GM18499 (cell line): ENCODE measurements at regions not wholly inside any gene's neighbourhood (a gene's known extent, or its start where the extent isn't known, plus 50 kb on each side); places are given as distances from the start of the nearest gene placed in this dataset.
"Not testable (repeated sequence)": the region's sequence is repeated elsewhere in the genome, so short reads cannot be mapped to it uniquely, and the experiment has no call there.

ENCODE experiments used
- ATAC-seq: cut with Tn5 transposase; IDR thresholded peaks from one replicate; pipeline ENCODE4 v1.9.1; 2021; ENCODE audit warnings: moderate number of reproducible peaks; ENCODE audit not compliant: insufficient read depth, unreplicated experiment

DNA sequence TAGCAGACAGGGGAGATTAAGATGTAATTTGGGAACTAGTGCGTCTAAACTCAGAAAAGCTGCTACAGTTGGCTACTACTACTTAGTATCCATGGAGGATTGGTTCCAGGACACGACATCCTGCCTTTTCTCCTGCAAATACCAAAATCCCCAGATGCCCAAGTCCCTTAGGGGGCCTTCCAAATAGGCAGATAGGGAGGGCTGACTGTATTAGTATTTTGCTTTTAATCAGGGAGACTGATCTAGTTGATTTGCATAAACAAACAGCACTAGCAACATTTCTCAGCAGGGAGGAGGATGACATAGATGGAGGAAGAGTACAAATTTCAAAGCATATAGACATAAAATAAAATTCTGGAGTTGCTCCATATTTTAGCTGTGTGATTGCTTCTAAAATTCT lies 621.6 kb upstream of the GOT2 start:
- ATAC-seq = no peak

DNA sequence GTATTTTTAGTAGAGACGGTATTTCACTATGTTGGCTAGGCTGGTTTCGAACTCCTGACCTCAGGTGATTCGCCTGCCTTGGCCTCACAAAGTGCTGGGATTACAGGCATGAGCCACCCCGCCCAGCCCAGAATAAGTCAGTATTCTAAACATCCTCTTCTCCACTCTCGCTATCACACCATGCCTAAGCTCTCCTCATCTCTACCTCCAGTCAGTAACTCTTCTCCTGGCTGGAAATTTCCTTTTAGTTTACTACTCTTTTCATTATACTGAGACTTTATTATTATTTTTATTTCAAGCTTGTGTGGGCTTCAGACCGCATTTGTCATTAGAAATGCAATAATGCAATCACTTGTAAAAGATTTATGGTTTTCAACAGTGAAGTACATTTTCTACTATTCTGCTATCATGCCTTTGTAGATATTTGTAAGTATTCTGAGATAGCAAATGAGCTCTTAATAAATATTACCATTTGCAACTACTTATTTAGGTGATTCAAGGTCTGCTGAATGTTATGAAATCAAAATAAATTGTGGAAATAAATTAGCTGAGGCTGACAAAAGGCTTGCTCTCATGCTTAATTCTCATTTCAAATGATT lies 617.3 kb upstream of the GOT2 start:
- no peak for ATAC-seq

DNA sequence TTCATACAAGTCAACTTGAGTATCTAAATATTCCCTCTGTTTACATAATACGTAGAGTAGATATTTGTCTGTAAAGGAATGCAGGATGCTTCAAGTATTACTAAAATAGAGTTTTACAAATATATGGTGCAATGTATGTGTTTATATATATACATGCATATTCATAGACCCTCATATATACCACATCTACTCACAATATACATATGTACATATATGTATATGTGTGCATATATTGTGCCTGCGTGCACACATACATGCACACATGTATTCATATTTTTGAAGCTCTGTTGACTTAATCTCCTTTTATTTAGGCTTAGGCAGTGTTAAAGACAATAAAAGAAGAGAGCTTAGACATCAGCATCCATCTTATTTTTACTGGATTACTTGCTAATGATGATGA lies 616.6 kb upstream of the GOT2 start:
- no peak for ATAC-seq

DNA sequence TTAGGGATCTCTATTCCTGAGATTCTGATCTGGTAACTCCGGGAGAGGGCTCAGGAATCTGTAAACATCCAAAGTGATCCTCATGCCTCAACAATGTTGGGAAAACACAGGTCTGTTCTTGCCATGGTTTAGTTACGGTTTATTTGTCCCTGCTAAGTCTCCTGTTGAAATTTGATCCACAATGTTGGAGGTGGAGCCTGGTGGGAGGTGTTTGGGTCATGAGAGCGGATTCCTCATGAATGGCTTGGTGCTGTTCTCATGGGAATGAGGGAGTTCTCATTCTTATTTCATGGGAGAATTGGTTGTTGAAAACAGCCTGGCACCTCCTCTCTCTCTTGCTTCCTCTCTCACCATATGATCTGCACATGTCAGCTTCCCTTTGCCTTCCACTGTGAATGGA lies 608.6 kb upstream of the GOT2 start:
- no peak for ATAC-seq

DNA sequence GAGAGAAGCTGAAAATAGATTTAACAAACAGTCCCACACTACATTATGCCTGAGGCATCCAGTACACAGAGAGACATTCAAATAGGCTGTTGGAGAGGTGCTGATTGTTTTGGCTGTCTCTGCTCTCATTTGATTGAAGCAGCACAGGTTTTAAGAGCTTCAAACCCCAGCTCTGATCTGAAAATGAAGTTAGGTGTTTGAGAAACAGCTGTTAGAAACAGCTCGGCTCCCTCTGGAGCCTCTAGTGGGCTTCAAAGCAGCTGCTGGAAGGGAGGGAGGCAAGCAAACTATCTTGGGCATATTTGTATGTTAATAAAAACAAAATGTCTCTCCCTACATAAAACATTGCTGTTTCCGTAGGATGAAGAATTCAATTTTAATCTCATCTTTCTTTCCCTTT lies 607.3 kb upstream of the GOT2 start:
- ATAC-seq = no peak

DNA sequence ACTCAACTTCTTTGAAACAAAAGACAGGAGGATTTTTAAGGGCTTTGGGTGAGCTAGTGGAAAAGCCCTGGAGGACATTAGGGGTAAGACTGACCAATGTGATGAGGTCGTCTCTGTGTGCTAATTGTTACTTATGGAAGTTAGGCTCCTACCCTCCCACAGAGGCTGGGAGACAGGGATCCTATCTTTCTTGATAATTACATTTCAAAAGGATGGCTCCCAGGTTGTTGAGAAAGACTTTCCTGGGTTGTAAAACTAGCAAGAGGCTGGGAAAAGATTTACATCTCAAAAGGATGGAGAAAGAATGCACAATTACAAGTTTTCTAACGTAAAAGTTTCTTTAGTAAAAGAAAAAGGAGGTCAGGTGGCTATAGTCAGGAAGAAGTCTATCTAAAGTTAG lies 605.8 kb upstream of the GOT2 start:
- no peak for ATAC-seq

DNA sequence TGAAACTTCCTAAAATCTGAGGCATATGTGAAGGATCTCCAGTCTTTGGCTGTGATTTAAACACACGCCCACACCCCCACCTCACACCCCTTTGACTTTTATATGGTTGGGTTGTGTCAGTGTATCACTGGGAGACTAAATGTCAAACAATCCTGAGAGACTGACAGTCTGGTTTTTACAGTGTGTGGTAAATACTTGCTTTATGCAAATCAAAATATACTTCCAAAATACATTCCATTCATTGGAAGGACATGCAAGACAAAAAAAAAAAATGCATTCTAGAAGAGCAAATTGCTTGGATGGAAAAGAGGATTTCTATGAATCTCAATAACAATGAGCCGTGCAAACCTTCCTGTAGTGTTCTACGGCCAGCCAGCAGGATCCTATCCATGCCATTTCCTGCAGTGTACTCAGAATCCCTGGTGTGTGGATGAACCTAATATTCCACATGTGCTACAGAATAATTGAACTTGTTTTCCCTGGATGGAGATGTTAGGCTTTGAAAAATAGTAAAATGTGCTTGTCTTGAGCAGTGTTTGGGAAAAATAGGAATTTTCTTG lies 602.1 kb upstream of the GOT2 start:
- ATAC-seq = no peak

DNA sequence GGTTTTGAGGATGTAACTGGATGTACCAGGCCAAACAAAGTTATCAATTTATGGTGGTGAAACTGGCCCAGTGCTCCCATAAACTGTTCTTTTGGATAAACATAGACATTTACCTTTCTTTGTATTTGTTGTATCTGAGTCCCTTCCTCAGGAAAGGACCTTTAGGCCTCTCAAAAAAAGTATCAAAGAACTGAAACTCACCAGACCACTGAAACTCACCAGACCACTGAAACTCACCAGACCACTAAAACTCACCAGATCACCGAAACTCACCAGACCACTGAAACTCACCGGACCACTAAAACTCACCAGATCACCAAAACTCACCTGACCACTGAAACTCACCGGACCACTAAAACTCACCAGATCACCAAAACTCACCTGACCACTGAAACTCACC lies 597.6 kb upstream of the GOT2 start:
- ATAC-seq = not testable (repeated sequence)

DNA sequence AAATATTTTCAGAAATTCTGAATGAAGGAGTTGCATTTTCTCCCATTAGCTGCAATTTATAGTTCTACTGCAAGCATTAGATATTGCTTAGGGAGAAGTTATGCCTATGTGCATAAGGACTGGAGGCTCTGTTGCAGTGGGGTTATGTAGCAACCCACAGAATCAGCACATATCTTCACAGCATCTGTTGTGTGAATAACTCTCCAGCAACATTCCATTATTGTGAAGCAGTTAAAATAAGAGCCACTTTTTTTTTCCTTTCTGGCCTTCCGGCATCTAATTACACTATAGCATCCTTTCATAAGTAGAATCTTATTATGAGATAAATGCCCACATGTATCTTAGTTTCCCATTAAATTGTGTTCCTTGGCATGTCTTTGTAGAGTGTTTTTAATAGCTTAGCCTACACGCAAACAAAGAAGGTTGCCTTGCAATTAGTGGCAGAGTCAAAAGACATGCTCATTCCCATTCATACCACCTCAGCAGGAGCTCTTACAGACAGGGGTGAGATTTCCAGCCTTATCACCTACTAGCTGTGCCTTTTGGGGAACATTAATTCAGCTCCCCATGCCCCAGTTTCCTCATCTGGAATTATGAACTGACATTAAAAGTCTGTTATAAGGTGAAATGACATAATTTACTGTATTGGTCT lies 596.0 kb upstream of the GOT2 start:
- no peak for ATAC-seq

DNA sequence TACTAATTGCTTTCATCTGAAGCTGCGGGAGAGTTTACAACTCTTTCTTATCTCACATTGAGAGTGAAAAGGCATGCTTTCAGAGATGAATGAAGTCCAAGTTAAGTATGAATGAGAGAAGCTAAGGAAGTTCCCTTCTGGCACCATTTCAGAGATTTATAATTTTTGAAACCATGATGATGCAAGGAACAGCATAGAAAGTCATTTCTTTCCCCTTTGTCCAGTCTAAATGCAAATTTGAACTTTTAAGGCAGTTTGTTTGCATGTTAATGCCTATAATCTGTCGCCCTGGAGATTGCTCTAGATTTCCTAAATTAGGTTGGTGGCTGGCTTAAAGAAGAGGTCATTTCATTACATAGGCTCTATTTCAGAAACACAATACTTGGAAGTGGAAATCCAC lies 594.8 kb upstream of the GOT2 start:
- no peak for ATAC-seq

DNA sequence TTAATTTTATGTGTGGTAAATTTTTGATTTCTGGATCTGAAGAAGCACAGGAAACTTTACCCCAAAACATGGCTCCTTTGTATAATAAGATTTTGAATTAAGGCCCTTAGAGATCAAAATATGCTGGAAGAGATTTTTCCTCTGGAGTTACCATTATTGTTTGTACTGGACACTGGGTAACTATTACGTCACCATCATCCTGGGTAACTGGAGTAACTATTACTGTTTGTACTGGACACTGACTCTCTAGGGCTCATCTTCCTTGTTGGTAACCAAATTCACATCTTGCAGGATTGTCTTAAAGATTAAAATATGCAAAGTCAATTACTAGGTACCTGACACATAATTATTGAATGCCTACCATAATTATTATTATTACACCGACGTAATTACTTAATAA lies 593.8 kb upstream of the GOT2 start:
- ATAC-seq = no peak

DNA sequence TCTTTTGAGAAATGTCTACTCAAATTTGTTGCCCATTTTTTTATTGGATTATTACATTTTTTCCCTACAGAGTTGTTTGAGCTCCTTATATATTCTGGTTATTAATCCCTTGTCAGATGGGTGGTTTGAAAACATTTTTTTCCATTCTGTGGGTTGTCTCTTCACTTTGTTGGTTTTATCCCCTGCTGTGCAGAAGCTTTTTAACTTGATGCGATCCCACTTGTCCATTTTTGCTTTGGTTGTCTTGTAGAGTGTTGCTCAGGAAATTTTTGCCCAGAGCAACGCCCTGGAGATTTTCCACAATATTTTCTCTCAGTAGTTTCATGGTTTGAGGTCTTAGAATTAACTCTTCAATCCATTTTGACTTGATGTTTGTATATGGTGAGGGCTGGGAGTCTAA lies 592.8 kb upstream of the GOT2 start:
- no peak for ATAC-seq

DNA sequence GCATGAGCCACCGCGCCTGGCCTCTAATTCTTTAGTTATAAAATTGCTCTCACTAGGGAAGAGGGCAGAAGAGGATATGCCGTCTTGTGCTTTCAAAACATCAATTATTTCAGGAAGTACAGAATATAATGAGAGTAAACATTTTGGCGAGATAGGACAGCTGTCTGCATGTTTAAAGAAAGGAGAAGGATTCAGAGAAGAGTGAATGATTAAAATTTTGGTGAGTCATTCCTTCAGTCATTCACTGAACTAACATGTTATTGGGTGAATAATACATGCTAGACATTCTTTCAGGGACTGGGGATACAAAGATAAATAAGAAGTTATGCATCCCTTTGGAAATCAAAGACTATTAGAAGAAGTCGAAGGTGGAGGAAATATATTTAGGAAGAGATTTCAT lies 590.3 kb upstream of the GOT2 start:
- no peak for ATAC-seq

DNA sequence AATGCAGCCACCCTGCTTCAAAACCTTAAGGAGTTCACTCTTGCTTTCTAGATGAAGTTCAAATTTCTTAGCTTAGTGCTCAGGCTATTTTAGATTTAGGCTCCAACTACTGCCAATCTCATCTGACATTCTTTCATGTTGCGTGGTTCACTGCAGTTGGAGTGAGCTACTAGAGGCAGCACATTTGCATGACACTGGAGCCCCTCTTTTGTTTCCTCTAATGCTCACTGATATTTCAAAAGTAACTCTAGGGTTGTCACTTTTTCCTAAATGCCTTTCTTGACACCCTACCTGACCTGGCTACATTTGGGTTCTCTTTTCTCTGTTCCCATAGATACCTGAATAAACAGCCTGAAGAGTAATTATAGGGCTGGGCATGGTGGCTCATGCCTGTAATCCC lies 586.5 kb upstream of the GOT2 start:
- no peak for ATAC-seq

DNA sequence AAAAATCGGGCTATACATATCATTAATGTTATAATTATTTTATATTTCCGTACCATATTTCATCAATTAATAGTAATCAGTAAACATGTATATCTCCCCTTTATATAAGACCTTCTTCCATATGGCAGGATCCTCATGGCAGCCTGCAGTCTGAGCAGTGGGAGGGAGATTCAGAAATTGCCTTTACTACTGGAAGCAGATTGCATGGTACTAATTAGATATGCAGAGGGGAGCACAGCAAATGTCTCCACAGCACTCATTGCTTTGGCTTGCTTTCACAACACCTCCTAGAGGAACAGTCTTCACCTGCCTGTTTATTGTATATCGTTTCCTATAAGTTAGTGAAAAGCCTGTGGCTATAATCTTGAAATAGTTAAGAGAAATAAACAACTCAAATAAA lies 585.8 kb upstream of the GOT2 start:
- ATAC-seq = no peak

DNA sequence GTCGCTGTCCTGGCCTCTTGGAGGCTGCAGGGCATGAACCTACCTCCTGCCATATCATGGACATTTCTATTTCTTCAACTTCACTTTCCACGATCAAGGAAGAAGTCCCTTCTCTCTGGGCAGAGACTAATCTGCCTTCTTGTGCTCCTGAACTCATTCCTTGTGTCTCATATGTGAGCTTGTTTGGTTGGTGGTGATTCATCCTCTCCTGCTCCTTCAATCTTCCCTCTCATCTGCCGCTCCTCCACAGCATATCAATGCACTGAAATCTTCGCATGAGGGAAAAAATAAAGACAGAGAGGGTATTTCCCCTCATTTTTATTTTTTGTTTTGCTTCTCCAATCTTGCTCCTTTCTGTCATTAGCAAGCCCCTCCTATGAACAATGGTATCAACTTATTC lies 571.7 kb upstream of the GOT2 start:
- no peak for ATAC-seq

DNA sequence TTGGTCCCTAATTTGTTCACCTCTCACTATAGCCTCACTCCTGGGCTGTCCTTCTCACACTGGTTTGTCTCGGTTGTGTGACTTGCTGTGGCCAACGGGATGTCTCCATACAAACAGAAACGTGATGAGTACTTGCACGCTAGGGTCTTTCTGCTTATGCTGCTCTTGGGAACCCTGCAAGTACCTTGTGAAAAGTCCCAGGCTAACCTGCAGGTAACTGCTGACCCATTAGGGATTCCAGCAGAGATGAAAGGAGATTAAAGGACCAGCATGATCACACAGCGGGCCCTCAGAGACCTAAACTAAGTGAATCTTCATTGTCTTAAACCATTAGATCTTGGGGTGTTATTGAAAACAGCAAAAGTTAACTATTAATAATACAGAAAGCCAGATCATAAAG lies 562.8 kb upstream of the GOT2 start:
- ATAC-seq = no peak

DNA sequence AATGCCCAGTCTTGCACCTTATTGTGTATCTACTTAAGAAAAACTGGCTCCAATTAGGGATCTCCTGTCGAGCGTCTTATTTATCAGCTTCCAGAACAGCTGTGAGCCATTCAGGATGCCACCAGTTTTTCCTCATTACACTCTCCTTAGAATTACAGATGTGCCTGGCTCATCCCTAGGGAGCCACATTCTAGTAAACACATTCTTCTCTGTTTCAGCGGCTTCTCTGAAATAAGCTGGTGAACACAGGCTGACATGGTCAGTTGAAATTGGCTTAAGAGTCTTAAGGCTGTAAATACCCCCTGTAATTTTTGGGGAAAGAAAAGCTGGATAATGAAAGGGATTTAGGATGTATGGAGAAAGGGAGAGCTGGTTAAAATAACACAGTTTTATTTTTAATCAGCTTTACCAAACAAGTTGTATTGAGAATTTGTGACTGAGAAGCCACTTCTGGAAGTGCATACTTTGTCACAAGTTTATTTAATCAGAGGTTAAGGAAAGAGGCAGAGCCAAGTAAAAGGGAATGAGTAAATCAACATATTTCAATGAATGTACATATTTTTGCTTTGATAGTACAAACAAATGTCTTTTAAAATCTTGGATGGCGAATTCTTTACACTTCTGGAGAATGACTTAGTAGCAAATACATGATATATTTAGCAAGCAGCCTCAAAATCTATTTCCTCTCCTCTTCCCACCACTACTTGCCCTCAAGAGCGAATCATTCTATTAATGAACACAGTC lies 562.0 kb upstream of the GOT2 start:
- no peak for ATAC-seq

DNA sequence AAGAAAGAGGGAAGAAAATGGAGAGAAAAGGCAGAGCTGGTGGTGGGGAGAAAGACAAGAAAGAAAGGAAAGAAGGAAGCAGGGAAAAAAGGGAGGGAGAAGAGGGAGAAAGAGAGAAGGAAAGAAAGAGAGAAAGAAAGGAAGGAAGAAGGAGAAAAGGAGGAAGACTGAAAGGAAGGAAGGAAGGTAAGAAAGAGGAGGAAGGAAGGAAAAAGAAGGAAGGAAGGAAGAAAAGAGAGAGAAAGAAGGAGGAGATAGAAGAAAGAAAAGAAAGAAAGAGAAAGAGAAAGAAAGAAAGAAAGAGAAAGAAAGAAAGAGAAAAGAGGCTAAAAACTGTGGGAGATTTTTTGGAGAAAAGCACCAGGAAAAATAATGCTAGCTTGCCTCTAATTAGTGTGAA lies 561.4 kb upstream of the GOT2 start:
- no peak for ATAC-seq

DNA sequence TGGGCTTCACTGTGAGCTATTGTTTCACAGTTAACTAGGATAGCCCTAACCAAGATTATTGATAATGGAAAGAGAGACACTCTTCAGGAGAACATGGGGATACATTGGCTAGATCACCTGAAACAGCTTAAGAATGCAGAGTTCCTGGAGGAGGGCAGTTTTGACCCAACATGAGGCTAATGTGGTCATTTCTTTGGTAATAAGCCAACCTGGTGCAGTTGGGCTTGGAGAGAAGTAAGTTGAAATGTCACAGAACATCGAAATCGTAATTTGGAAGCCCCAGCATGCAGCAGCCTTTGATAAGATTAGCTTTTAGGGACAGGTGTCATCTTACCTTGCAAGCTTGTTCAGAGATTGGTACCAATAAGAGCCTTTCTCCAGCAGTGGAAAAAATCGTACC lies 556.6 kb upstream of the GOT2 start:
- no peak for ATAC-seq

DNA sequence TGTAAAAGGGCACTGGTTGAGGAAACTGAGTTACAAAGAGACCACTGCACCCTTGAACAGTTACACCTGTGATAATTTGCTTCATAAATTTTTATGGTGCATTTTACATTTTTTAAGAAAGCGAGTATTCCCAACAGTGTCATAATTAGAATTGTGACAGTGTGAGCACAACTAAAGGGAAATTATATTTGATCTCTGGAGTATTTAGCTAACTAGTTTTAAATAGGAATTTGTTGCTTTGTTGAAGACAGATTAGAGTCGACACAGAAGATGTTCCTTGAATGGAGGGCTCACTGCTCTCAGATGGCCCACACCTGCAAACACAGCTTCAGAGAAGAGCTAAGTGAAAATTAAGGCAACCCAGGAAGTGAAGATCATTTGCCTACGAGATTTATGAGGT lies 555.0 kb upstream of the GOT2 start:
- no peak for ATAC-seq

DNA sequence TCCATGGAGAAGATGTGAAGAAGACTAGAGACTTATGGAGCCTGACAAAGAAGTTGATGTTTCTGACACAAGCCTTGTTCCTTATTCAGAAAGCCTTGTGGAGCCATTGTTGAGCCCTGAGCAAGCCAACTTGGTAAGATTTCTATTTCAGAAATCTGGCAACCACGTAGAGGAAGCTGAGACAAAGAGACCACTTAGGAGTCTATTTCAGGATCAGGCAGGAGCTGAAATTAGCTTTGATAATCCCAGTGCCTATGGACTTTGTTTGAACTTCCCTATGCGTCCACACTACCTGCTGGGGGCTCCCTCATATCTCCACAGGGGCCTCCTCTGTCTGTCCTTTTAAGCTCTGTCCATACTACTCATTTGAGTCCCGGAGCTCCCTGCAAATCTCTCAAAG lies 540.0 kb upstream of the GOT2 start:
- ATAC-seq = no peak
